ENCODE measurements at regions not wholly inside any gene's neighbourhood (a gene's known extent, or its start where the extent isn't known, plus 50 kb on each side); places are given as distances from the start of the nearest gene placed in this dataset.

- POLR2A ChIA-PET: interaction anchor here (0.5 to 0.6 kb wide), 2 partner anchors 10 to 13 kb away, joined by 3 read pairs; no protein-coding TSS in a partner anchor
- ATAC-seq: peak; percentile 69
- Histone ChIP-seq H3K4me3 (no peak overlapping the region), H3K9me3 (replicated peaks; ENCODE audit: control insufficient read depth, insufficient read depth, low read depth, low read length) (no peaks in the 10 kb centered on the region), H3K27ac (ENCODE audit: extremely low read depth, low read depth, low read length) (no peak overlapping the region), H3K36me3 (ENCODE audit: control insufficient read depth, insufficient read depth, low read length) (no peaks in the 10 kb centered on the region), H3K27me3 (ENCODE audit: control insufficient read depth in 2 of 2, insufficient read depth in 2 of 2, low read length in 2 of 2) (peaks cover 16 to 49% of the 10 kb centered on the region in 2 experiments; a peak in 4 of 5 replicates), H2AFZ (ENCODE audit: low read depth, low read length) (no peak overlapping the region), H3K9ac (ENCODE audit: insufficient read depth in 1 of 2, low read depth in 2 of 2, low read length in 2 of 2) (no peak overlapping the region), H4K20me1 (replicated peaks; ENCODE audit: control insufficient read depth, insufficient read depth, low read length) (peaks cover 4% of the 10 kb centered on the region; the same call in 1 of the 2 replicates), H3K4me1 (replicated peaks in 1 of 2; ENCODE audit: control insufficient read depth in 2 of 2, insufficient read depth in 2 of 2, low read length in 2 of 2) (no peaks in the 10 kb centered on the region), H3K9me1 (ENCODE audit: control insufficient read depth, insufficient read depth, low read length) (no peaks in the 10 kb centered on the region), H3K4me2 (ENCODE audit: insufficient read depth, low read length) (no peak overlapping the region), H3K79me2 (ENCODE audit: control insufficient read depth, insufficient read depth, low read length) (no peaks in the 10 kb centered on the region)
- peak; percentile 84 for TF ChIP-seq RAD51 (IDR thresholded peaks at IDR 0.05; ENCODE audit: borderline replicate concordance, low read depth)
- TF ChIP-seq CHD1 (IDR thresholded peaks at IDR 0.05; ENCODE audit: low read length): no peak
- TF ChIP-seq RBM25 (IDR thresholded peaks at IDR 0.05; ENCODE audit: low read depth, low read length, severe bottlenecking): peak; percentile 44
- no peak for TF ChIP-seq ZNF561 (CRISPR knock-in tag; conservative IDR thresholded peaks at IDR 0.05)
- peak; percentile 46 for TF ChIP-seq FOS (IDR thresholded peaks at IDR 0.05; ENCODE audit: extremely low read depth, insufficient read length)
- TF ChIP-seq ELF2 (CRISPR knock-in tag; IDR thresholded peaks at IDR 0.05): no peak
- TF ChIP-seq NFYB (IDR thresholded peaks at IDR 0.05; ENCODE audit: extremely low read depth, insufficient read length): peak; percentile 78
- TF ChIP-seq, protein P1, sequence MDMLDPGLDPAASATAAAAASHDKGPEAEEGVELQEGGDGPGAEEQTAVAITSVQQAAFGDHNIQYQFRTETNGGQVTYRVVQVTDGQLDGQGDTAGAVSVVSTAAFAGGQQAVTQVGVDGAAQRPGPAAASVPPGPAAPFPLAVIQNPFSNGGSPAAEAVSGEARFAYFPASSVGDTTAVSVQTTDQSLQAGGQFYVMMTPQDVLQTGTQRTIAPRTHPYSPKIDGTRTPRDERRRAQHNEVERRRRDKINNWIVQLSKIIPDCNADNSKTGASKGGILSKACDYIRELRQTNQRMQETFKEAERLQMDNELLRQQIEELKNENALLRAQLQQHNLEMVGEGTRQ (CRISPR knock-in tag; IDR thresholded peaks at IDR 0.05): peak; percentile 92
- TF ChIP-seq CBFA2T2 (conservative IDR thresholded peaks at IDR 0.05): 0 out of 2 replicates have a peak, but pooled peaks have one; percentile 16
- TF ChIP-seq, protein P2, sequence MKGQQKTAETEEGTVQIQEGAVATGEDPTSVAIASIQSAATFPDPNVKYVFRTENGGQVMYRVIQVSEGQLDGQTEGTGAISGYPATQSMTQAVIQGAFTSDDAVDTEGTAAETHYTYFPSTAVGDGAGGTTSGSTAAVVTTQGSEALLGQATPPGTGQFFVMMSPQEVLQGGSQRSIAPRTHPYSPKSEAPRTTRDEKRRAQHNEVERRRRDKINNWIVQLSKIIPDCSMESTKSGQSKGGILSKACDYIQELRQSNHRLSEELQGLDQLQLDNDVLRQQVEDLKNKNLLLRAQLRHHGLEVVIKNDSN (CRISPR knock-in tag; IDR thresholded peaks at IDR 0.05): peak; percentile 83
- no TSS peak for BruUV-seq (replicated peaks)
- FAIRE-seq: peak; percentile 11
- intact Hi-C loops (cut with micrococcal nuclease) (no loop called here), in situ Hi-C loops (cut with MboI) (no loop called here)
- CTCF ChIA-PET (ENCODE audit: low intra/inter-chr PET ratio): no interaction called here
- 0% methylated on average over 4 of the region's 4 CpGs for WGBS (ENCODE audit: insufficient coverage, low coverage, missing lambda C conversion rate)
- DNase-seq (ENCODE audit: extremely low read depth in 1 of 4, low spot score in 3 of 4): peak; percentile 6 to 40 (median 32)
These were observed 62.9 kb upstream of the KCNG1 start for GRCh38 chr20:51085769-51086168.

Measured in K562 (cell line).